Omental fat pad (tissue), 3 donors: ENCODE measurements at regions not wholly inside any gene's neighbourhood (a gene's known extent, or its start where the extent isn't known, plus 50 kb on each side); places are given as distances from the start of the nearest gene placed in this dataset.

ENCODE experiments used
- ATAC-seq: fragments of 150-250 bp; one replicate; pipeline ENCODE4 v1.9.1; 2016; ENCODE audit warnings: mild to moderate bottlenecking, moderate library complexity; ENCODE audit not compliant: low FRiP score
- DNase-seq: peaks from one replicate; pipeline ENCODE4 v3.0.0-alpha.2; 2019; ENCODE audit warnings: low spot score
- CTCF ChIP-seq, 3 donors: fragments of 450-650 bp; IDR thresholded peaks; one replicate each; pipeline ENCODE4 v1.5.1; 2016 to 2017; ENCODE audit warnings: antibody characterized with exemption in 3 of 3, mild to moderate bottlenecking in 3 of 3, moderate library complexity in 2 of 3

DNA sequence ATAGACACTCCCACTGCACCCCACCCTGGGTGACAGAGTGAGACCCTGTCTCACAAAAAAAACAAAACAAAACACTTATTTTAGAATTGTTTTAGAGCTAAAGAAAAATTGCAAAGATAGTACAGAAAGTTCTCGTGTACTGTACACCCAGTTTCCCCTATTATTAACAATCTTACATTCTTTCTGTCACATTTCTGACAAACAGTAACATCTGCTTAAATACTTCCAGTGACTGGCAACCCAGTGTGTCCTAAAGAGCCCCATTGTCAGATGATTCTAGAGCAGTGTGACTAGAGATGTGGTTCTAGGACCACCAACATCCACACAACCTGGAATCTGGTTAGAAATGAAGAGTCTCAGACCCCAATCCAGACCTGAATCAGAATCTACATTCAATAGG is 90.5 kb downstream of the LEPR start:
- ATAC-seq, result no peak
- TF ChIP-seq CTCF (IDR thresholded peaks at IDR 0.05), result no peak
- no peak for DNase-seq

DNA sequence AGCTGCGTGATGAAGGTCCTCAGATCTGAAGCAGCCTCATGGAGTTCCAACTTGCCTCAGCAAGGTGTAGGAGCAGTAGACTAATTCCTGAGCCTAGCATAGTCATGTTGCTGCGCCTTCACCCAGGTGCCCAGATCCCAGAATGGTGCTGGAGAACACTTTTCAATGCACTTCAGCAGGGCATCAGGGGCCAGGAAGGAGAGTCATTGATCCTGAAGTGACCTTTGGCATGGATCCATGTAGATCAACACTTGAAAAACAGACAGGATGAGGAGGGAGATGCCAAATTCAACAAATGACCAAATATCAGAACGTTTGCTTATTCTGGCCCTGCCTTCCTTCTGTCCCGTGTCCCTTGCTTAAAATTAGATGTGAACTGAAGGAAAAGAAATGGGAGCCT is 91.9 kb downstream of the LEPR start:
- DNase-seq (no peak), ATAC-seq (no peak)
- TF ChIP-seq CTCF (IDR thresholded peaks at IDR 0.05), result no peak

DNA sequence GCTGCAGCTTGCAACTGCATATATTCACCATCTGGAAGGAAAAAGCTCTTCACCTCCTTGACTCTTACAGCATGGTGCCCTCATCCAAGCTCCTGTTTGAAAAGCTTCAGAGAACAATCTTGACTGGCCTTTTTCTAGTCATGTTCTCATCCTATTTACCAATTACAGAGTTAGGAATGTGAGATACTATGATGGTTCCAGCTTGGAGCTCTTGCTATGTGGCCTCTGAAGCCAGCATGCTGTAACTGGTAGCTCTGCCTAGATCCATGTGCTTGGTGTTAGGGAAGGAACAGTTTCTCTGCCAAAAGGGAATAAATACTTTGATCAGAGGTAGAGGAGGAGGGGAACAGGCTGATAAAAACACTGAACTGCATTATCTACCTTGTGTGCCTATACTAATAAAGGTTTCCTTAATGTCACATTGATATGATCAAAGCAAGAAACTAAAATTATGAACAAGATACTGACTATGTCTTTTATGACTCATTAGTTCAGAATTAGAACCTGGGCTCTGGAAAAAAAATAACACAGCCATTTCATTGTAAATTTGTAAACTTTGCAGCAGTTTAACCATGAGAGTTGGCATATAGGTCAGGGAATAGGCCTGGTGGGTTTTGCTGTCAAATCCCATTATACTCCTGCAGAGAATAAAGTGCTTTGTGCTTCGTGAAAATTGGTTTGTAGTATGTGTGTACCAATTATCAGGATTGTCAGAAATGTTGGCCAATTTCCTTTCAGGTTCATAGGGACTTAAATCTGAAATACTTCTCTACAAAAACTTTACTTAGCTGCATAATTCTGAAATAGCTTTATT is 92.7 kb downstream of the LEPR start:
- ATAC-seq, result no peak
- TF ChIP-seq CTCF (IDR thresholded peaks at IDR 0.05), result no peak

GRCh38 chr1:65514041-65514440 is 93.6 kb downstream of the LEPR start:
- DNase-seq (no peak), ATAC-seq (no peak)
- no peak for TF ChIP-seq CTCF (IDR thresholded peaks at IDR 0.05)

More for the DNA sequence above, 92.7 kb downstream of the LEPR start:
- DNase-seq, result no peak

DNA sequence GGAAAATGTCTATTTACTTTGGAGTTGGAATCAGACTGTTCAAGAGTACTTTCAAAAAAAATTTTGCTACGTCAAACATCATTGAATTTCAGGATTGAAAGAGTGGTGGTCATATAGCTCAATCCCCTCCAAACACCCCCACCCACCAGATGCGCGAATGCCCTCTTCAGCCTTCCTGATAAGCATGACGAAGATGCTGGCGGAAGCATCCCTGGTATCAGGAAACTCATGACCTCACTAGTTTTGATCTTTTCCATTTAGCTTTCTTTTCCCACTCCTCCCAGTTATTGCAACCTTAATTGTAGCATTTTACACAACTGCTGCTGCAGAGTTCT is 104.4 kb downstream of the LEPR start:
- TF ChIP-seq CTCF (IDR thresholded peaks at IDR 0.05), result no peak
- DNase-seq (no peak), ATAC-seq (no peak)

GRCh38 chr1:65525266-65526048 is 105.0 kb downstream of the LEPR start:
- DNase-seq, result no peak
- TF ChIP-seq CTCF (IDR thresholded peaks at IDR 0.05), result no peak
- peak; percentile 65 for ATAC-seq
